ENCODE measurements at regions not wholly inside any gene's neighbourhood (a gene's known extent, or its start where the extent isn't known, plus 50 kb on each side); places are given as distances from the start of the nearest gene placed in this dataset.
A peak's percentile ranks its signal among the peaks of the same experiment; 100 is the strongest.
"Not testable (repeated sequence)": the region's sequence is repeated elsewhere in the genome, so short reads cannot be mapped to it uniquely, and the experiment has no call there.

DNA sequence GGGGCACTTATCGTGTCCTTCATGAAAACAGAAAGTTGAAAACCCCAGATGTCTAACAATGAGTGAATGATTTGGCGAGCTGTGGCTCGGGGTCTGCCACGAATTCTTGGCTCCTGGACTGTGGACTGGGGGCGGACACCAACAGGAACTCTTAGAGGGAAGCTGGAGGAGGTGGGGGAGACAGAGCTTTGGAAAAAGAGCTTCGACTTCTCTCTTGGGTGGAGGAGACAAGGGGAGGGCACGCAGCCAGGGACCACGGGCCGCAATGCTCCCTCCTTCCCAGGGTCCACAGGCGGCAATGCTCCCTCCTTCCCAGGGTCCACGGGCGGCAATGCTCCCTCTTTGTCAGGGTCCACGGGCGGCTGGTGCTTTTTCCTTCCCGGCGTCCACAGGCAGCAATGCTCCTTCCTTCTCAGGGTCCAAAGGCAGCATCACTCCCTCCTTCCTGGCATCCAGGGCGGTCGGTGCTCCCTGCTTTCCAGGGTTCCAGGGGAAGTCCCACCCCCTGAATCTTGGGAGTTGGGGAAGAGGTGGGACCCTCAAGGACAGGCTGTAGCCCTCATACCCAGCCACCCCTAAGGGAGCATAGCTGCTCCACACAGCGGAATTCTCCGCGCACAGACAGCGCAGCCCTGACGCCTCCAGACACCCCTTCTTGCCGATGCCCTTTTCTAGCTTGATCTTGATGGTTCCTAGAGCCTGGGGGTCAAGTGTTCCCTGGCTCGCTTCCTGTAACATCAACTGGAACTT is 149.0 kb downstream of the LAT start:
- DNase-seq (ENCODE audit: low read depth, low spot score), result not testable (repeated sequence)

DNA sequence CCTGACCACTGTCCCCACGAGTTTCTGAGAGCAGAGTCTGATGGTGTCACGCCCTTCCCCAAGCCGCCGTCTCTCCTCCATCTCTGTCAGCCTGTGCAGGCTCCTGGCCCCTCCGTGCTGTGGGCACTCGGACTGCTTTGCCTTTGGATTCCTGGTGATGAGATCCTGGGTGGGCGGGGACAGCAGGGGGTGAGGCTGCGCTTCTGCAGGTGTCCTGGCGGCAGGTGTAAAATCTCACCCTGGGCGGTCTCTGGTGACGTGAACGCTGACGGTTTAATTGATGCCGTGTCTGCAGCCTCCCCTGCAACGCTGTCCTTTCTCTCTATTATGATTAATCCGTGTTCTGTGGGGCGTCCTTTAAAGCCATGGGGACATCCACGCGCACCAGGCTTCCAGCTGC is 148.0 kb downstream of the LAT start:
- DNase-seq (ENCODE audit: low read depth, low spot score), result not testable (repeated sequence)

DNA sequence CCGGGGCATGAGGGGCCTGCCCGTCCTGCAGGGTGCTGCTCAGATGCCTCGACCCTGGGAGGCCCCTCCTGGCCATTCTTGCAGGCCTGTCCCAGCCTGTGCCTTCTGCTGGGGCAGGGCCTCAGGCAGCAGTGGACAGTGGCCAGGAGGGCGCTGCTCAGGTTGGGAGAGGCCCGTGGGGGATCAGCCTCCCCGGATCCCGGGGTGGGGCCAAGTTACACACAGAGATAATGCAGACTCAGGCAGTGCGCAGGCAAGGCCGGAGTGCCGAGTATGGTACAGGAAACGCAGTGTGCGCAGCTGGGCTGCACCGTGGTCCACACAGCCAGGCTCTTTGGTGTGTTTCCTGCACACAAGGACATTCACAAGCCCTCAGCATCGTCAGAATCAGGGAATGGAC is 147.6 kb downstream of the LAT start:
- not testable (repeated sequence) for DNase-seq (ENCODE audit: low read depth, low spot score)

DNA sequence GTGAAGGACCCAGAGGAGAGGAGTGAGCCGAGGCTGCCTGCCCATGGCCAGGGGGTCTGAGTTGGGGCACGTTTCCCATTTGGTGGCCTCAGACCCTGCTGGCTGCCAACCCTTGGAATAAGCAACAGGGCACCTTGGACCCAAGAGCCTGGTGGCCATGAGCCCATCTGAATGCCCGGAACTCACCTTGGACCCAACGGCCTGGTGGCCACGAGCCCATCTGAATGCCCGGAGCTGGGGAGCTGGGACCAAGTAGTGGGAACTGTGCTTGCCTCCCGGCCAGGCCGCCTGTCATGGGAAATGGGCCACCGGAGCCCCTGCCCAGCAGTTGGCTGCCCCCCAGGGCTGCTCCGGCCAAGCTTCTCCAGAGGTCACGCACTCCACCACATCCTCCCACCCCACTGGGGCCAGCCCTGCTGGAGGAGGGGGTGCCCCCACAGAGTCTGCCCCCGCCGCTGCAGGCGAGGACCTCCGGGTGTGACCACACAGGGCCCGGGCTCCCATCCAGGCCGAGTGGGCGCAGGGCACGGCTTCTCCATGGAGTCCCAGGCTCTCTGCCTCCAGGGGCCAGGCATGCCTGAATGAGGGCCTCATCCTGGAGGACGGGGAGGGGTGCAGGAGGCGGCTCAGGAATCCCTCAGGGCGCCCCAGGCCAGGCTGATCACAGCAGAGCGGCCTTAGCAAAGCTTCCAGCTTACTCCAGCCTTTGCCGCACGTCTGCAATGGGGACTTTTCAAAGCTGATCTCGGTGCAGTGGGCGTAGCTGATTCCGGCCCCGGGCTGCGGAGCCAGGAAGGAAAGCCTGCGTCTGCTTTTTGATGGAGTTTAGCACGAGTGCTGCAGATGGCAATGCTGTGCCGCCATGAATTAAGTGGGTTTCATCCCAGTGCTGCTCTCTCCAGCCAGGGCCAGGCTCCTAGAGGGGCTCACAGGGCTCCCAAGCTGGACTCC is 146.3 kb downstream of the LAT start:
- DNase-seq (ENCODE audit: low read depth, low spot score), result not testable (repeated sequence)

DNA sequence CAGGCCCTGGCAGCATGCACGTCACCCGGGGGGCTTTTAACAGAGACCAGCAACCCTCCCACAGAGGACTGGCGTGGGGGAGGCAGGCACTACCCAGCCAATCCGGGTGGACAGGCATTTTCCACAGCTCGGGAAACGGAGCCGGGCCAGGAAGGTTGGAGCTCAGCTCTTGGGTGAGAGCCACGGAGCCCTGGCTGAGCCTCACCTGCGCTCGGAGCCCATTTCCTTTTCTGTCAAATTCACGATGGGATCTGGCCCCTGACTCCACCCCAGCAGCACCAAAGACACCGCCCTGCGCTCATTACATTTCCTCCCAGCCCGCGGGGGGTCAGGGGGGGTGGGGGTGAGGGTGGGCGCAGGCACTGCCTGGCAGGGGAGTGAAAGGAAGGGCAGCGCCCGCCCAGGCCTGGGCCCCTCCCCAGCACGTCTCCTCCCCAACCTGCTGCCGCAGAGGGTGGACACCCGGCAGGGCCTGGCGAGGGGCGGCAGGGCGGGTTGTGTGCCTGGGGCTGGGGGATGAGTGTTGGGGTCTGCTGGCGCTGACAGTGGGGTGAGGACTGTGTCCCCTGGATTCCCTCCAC is 145.4 kb downstream of the LAT start:
- DNase-seq (ENCODE audit: low read depth, low spot score), result not testable (repeated sequence)

DNA sequence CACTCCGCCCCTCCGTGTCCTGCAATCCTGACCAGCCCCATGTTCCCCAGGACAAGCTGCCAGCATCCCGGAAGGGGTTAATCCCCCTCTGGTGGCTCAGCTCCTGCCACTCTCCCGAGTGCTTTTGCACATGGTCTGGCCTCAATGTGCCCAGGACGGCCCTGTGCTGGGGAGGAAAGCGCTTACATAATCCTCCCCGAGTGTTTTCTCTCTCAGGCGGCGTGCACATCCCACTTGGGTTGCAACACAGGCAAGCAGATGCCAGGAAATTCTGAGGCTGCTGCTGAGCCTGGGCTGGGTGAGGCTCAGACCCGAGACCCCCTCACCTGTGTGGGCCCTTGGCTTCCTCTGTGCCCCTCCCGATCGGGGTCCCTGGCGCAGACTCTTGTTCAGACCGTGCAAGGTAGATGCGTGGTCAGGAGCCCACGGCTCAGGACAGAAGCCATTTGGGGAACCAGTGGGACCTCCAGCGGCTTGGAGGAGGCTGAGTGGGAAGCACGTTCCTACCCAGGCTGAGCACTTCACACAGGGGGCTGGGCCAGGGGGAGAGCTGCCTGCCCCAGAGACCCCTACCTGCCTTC is 144.7 kb downstream of the LAT start:
- not testable (repeated sequence) for DNase-seq (ENCODE audit: low read depth, low spot score)

DNA sequence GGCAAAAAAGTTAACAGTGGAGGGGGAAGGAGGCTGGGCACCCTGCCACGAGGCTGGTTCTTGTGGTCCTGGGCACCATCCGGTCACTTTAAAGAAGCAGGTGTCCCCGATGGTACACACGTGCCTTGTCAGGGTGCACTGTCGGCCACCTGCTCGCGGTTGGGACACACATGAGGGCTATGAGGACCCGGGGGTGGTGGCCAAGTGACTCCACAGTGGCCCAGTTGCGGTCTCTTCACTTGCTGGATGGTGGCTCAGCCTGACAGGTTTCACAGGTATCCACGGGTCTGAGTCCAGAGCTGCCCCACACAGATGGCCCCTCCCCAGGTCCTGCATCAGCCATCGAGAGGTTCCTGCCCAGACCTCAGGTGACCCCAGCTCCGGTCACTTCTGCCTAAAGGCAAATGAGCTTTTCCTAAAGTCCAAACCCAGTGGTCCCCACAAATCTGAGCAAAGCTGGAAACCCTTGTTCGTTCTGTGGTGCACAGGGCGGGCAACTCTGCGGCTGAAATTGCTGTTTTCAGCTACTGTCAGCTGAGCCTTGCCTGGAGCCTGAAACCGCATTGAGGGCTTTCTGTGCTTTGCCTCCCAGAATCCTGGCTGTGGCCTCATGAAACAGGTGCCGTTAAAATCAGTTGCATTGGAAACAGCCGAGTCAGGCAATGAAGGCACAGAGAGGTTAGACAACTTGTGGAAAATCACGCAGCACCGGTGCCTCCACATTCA is 144.0 kb downstream of the LAT start:
- not testable (repeated sequence) for DNase-seq (ENCODE audit: low read depth, low spot score)

DNA sequence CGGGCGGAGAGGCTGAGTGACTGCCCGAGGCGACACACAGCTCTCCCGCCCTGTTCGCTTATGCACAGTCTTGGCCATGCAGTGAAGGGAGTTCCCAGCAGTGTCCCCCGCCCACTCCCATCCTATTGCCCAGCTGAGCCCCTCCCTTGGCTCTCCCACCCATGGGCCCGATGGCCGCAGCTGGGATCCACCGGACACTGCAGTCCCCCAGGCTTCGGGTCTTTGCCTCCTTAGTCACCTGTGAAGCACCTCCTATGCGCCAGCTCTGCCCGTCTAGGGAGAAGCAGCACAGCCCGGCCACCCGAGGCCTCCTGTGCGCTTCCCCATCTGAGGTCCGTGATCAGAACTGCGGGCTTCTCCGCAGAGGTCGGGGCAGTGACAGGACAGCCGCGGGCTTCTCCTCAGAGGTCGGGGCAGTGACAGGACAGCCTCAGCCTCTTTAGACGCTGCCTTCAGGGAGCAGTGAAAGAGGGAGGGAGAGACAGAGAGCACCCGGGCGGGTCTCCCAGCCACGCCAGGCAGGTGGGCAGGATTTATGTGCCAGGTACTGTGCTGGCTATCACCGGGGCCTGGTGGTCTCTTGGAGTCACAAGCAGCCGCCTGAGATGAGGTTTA is 143.1 kb downstream of the LAT start:
- not testable (repeated sequence) for DNase-seq (ENCODE audit: low read depth, low spot score)

DNA sequence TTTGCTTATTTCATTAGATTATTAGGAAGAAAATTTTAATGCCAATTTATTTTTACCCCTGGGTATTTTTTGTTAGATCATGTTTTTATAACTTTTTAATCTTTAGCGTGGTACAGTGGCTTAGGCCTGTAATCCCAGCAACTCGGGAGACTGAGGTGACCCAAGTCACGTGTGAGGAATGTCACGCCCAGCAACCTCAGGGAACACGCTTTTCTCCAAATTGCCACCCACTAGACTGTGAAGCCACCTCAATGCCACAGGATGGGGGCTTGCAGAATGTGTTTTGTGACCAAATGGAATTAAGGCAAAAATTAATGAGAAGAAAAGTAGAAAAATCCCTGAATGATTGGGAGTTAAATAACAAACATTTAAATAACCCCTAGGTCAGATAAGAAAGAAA is 141.8 kb downstream of the LAT start:
- DNase-seq (ENCODE audit: low read depth, low spot score), result no peak

DNA sequence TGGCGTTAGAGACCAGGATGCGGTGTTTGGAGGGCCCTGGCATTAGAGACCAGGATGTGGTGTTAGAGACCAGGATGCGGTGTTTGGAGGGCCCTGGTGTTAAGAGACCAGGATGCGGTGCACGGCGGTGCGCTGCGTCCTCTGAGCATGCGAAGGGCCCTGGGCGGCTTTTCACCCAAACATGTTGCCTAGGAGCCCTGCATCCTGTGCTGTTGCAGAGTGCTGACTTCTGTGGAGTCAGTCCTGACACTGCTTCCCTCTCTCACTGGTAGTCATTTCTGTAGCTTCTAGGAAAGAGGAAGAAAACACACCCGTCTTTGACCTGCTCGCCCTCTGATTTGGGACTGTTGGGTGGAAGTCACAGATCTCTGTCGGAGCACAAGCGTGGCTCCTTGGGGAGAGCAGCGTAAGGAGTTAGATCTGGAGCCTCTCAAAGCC is 141.2 kb downstream of the LAT start:
- DNase-seq (ENCODE audit: low read depth, low spot score), result no peak

DNA sequence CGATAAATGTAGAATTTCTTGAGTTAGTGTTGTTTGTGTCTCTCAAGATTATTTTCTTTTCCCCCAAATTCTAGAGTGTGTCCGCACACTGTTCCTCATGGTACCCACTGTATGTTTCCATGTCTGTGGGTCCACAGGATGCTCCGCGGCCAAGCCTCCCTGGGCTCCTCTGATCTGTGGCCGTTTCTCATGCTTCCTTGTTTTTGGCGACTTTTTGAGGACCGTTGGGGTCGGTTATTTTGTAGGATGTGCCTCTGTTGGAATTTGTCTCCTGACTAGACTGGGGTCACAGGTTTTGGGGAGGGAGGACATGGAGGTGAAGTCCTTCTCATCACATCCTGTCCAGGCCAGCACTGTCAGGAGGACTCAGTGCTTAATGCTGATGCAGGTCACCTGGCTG is 140.0 kb downstream of the LAT start:
- DNase-seq (ENCODE audit: low read depth, low spot score), result no peak

DNA sequence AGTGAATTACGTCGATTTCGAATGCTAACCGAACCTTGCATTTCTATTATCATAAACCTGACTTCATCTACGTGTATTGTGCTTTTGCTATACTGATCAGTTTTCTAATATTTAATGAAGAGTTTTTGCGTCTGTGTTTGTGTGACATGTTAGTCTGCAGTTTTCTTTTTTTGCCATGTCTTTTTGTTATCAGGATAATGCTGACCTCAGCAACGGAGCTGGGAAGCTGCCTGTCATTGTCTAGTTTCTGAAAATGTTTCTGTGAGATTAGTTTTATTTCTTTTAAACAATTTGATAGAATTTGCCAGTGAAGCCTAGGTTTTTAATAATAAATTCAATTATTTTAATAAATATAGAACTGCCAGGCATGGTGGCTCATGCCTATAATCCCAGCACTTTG is 139.3 kb downstream of the LAT start:
- not testable (repeated sequence) for DNase-seq (ENCODE audit: low read depth, low spot score)

DNA sequence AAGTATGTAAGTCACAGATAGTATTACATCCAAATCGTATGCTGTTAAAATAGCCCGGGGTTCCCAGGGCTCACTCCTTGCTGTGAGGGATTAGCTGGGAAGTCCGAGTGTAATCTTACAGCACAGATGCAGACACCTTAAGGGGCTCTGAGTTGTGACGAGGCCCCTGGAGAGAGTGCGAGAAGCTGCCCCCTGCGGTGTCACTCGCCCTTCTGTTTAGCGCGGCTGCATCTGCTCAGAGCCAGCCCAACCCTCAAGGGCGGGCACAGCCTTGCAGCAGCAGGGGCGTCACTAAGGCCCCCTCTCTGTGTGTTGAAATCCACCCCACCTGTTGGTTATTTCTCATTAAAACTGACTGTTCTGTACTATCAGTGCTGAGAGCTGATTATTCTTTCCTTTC is 135.8 kb downstream of the LAT start:
- not testable (repeated sequence) for DNase-seq (ENCODE audit: low read depth, low spot score)

DNA sequence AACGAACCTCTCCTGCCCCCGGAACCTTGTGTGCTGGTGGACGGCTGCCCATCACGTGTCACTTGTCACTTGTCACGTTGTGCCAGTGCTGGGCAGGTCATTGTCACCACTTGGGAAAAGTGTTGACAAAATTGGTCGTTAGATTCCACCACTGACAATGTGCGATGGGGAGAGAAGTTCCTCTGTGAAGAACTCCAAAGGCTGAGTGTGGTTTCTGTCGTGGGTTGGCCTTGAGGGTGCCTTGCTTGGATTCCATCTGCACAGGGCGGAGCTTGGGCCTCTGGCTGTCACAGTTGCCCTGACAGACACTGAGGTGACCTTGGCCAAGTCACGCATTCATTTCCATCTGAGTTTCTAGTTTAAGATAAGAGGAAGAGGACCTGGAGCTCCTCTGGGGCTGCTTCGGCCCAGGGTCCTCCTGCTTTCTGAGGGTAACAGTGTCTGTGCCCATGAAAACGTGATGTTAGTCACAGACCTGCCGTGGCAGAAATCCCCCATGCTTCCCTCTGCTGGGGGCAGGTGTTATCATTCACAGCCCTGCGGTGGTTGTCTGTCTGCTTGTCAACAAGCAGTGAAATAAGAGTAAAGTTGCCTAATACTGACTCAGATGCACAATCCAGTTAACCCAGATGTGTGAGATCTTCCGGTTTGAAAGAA is 133.6 kb downstream of the LAT start:
- DNase-seq (ENCODE audit: low read depth, low spot score), result not testable (repeated sequence)

DNA sequence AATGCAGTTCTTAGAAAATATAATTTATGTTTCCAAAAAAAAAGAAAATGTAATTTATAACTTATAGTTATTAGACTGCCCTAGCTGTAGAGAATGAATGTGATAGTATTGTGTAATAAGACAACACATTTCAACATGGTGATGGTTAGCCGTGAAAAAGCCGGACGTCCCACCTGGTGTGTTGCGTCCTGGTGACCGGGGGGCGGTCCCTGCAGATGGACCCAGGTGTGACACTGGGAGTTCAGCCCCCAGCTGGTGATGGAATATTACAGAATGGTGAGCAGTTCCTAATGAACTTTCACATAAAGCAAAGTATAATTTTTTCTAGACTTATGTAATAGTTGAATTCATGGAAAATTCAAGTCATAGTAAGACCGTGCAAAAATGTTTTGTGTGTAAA is 132.8 kb downstream of the LAT start:
- no peak for DNase-seq (ENCODE audit: low read depth, low spot score)

DNA sequence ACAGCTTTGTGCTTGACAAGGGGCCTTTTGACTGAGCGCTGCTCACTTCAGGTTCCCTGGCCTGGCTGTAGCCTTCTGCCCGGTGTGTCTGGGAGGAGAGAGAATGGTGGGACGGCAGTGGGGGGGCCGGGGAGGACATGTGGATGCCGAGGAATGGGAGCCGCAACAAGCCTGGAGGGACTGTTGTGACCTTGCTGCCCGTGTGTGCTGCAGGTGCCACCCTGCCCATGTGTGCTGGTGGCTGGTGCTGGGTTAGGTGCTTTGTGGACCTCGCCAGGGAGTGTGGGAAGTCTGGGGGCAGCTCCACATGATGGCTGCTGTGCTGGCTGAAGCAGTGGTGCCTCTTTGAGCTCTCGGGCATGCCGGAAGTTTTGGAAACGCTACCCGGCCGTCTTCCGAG is 132.1 kb downstream of the LAT start:
- no peak for DNase-seq (ENCODE audit: low read depth, low spot score)

DNA sequence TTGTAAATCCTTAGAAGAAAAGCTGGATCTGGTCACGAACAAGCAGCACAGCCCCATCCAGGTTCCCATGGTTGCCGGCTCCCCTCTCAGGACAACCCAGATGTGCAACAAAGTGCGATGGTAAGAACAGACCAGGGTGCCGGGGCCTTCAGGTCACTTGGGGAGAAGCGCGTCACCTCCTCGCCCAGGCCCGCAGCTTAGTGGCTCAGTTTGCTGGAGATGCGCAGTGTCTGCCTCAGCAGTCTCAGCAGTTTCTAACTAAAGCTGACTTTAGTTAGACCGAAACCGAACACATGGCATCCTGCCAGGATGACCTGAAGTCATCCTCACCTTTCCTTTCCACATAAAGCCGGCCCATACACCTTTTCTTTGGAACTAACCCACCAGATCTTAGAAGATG is 131.4 kb downstream of the LAT start:
- not testable (repeated sequence) for DNase-seq (ENCODE audit: low read depth, low spot score)

DNA sequence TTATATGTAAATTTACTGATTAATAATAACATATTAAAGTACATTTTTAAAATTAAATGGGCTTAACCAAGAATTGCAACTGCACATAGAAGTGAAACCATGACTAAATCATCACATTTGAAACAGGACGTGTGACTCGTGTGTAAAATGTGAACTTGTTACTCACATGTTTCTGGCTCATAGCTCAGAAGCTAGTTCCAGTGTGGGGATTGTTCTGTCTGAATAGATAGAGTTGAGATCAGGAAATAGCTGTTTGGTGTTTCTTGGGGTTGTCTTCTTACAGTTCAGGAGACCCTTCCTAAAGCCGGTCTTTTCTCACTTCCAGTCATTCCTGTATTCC is 130.9 kb downstream of the LAT start:
- DNase-seq (ENCODE audit: low read depth, low spot score), result not testable (repeated sequence)

DNA sequence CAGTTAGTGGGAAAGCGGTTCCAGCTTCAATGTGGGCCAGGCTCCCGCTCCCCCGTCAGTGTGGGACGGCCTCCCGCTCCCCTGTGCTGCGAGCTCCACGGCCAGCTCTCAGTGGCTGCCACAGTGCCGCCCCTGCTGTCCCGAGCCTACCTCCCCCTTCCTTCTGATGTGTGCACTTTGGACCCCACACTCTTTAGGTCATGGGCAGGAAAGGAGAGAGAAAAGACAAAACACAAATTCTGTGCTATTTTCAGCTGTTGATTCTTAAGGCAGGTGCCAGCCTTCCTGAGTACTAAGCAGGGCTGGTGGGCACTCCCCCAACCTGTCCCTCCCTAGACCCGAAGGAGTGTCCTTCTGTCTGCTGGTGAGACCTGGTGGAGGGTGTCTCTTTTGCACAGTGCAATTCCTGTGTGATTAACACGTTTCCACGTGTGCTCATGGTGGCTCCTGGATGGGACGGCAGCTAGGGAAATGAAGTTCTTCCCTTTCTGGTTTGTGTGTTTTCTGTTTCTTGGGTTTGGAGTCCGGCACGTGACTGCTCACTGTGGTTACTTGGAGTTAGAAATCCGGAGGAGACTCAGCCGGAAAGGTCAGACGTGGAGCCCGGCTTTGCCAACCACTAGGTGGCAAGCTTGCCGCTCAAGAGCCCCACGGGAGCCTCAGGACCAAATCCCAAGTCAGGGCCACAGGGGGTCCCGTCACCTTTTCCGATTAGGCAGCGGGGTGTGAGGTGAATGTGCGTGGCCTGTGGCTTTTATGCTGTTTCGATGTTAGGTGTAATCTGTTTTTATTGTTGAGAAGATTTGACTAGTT is 130.3 kb downstream of the LAT start:
- peak; percentile 64 for DNase-seq (ENCODE audit: low read depth, low spot score)

DNA sequence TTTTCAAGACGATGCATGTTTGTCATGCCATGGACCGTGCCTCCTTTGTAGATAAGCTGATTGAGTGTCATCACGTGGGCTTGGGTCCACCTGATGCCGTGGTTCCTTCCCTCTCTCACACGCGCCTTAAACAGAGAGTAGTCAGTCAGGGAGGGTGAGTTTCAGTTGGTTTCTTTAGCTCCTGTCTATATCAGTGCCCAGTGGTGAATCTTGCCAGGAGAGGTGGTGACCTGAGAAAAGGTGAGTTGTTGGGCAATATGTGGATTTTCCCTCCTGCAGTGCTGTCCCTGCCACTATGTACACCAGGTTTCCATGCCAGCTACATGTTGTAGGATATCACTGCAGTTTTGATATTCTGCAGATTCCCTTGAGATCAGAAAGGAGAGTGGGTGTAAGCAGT is 129.7 kb downstream of the LAT start:
- DNase-seq (ENCODE audit: low read depth, low spot score), result no peak

Measured in astrocyte of the hippocampus (primary cell).